ENCODE measurements at regions not wholly inside any gene's neighbourhood (a gene's known extent, or its start where the extent isn't known, plus 50 kb on each side); places are given as distances from the start of the nearest gene placed in this dataset.

DNA sequence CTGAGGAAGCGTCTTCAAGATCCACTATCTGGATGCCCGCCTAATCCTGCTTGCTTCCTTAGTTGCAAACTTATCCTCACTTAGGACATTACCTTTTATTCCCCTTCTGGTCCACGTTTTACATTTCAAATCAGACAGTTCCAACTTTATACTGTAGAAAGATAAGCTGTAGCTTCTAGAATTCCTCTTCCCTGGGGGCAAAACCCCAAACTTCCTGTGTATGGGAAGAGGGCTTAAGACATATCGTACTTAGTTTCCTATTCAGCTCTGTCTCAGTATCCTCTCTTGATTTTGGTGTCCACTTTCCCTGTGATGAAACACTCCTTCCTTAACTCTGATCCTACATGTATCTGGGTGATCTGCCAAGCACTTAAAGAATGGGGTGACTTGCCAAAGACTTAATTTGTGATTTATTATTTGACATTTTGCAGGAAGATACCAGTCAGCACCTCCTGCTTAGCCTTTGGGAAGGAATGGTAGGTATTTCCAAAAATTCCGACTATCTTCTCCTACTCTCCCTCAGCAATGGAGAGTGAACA is 245.2 kb downstream of the CDCA7 start:
- TF ChIP-seq CTCF (CRISPR knock-in tag; IDR thresholded peaks at IDR 0.05): no peak
- TF ChIP-seq ETV5 (CRISPR knock-in tag; IDR thresholded peaks at IDR 0.05; ENCODE audit: borderline replicate concordance): no peak
- TF ChIP-seq, protein P1, sequence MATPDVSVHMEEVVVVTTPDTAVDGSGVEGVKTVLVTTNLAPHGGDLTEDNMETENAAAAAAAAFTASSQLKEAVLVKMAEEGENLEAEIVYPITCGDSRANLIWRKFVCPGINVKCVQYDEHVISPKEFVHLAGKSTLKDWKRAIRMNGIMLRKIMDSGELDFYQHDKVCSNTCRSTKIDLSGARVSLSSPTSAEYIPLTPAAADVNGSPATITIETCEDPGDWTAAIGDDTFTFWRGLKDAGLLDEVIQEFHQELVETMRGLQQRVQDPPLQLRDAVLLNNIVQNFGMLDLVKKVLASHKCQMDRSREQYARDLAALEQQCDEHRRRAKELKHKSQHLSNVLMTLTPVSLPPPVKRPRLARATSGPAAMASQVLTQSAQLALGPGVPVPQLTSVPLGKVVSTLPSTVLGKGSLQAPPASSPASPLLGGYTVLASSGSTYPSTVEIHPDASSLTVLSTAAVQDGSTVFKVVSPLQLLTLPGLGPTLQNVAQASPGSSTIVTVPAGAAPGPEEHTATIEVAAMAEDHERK (CRISPR knock-in tag; IDR thresholded peaks at IDR 0.05; ENCODE audit: low read depth): no peak
- TF ChIP-seq, protein P2, sequence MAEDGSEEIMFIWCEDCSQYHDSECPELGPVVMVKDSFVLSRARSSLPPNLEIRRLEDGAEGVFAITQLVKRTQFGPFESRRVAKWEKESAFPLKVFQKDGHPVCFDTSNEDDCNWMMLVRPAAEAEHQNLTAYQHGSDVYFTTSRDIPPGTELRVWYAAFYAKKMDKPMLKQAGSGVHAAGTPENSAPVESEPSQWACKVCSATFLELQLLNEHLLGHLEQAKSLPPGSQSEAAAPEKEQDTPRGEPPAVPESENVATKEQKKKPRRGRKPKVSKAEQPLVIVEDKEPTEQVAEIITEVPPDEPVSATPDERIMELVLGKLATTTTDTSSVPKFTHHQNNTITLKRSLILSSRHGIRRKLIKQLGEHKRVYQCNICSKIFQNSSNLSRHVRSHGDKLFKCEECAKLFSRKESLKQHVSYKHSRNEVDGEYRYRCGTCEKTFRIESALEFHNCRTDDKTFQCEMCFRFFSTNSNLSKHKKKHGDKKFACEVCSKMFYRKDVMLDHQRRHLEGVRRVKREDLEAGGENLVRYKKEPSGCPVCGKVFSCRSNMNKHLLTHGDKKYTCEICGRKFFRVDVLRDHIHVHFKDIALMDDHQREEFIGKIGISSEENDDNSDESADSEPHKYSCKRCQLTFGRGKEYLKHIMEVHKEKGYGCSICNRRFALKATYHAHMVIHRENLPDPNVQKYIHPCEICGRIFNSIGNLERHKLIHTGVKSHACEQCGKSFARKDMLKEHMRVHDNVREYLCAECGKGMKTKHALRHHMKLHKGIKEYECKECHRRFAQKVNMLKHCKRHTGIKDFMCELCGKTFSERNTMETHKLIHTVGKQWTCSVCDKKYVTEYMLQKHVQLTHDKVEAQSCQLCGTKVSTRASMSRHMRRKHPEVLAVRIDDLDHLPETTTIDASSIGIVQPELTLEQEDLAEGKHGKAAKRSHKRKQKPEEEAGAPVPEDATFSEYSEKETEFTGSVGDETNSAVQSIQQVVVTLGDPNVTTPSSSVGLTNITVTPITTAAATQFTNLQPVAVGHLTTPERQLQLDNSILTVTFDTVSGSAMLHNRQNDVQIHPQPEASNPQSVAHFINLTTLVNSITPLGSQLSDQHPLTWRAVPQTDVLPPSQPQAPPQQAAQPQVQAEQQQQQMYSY (CRISPR knock-in tag; IDR thresholded peaks at IDR 0.05): no peak
- TF ChIP-seq NFRKB (IDR thresholded peaks at IDR 0.05): no peak
- TF ChIP-seq MAFK (conservative IDR thresholded peaks at IDR 0.05 in 1 of 2, IDR thresholded peaks at IDR 0.05 in 1 of 2; ENCODE audit: low read length in 2 of 2): no peak
- TF ChIP-seq ZNF484 (CRISPR knock-in tag; IDR thresholded peaks at IDR 0.05; ENCODE audit: borderline replicate concordance, low read depth): no peak
- no peak for TF ChIP-seq ZNF570 (CRISPR knock-in tag; IDR thresholded peaks at IDR 0.05; ENCODE audit: borderline replicate concordance)
- TF ChIP-seq ZNF746 (CRISPR knock-in tag; IDR thresholded peaks at IDR 0.05): no peak
- no peak for TF ChIP-seq GABPB1 (CRISPR knock-in tag; IDR thresholded peaks at IDR 0.05)

All from HepG2 (cell line).